ENCODE measurements at regions not wholly inside any gene's neighbourhood (a gene's known extent, or its start where the extent isn't known, plus 50 kb on each side); places are given as distances from the start of the nearest gene placed in this dataset.

DNA sequence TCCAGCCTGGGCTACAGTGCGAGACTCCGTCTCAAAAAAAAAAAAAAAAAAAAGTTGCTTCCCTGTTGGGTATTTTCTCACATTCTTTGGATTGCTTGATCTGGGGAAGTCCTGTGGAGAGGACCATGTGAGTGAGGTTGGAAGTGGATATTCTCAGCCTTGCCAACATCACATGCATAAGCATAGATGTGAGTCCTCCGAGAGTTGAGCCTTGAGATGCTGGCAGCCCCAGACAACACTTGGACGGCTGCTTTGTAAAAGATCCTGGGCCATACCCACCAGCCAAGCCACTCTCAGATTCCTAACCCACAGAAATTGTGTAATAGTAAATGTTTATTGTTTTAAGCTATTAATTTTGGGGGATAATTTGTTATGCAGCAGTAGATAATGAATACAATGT, 1570.0 kb upstream of the GOT2 start:
- TF ChIP-seq RAD21 (IDR thresholded peaks at IDR 0.05; ENCODE audit: insufficient read depth, low read depth, low read length) (no peak), POLR2AphosphoS5 (IDR thresholded peaks at IDR 0.05; ENCODE audit: low read length) (no peak), MTA2 (IDR thresholded peaks at IDR 0.05; ENCODE audit: low read depth) (no peak), HCFC1 (IDR thresholded peaks at IDR 0.05; ENCODE audit: low read length) (no peak), ZZZ3 (IDR thresholded peaks at IDR 0.05; ENCODE audit: control insufficient read depth, insufficient read length, low read depth) (no peak), SRF (IDR thresholded peaks at IDR 0.05; ENCODE audit: low read depth in 2 of 2, low read length in 2 of 2) (no peak), POLR2A (IDR thresholded peaks at IDR 0.05; ENCODE audit: low read depth, low read length) (no peak), SMC3 (IDR thresholded peaks at IDR 0.05; ENCODE audit: borderline replicate concordance, low read length) (no peak)
- TF ChIP-seq, protein P1, sequence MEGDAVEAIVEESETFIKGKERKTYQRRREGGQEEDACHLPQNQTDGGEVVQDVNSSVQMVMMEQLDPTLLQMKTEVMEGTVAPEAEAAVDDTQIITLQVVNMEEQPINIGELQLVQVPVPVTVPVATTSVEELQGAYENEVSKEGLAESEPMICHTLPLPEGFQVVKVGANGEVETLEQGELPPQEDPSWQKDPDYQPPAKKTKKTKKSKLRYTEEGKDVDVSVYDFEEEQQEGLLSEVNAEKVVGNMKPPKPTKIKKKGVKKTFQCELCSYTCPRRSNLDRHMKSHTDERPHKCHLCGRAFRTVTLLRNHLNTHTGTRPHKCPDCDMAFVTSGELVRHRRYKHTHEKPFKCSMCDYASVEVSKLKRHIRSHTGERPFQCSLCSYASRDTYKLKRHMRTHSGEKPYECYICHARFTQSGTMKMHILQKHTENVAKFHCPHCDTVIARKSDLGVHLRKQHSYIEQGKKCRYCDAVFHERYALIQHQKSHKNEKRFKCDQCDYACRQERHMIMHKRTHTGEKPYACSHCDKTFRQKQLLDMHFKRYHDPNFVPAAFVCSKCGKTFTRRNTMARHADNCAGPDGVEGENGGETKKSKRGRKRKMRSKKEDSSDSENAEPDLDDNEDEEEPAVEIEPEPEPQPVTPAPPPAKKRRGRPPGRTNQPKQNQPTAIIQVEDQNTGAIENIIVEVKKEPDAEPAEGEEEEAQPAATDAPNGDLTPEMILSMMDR (IDR thresholded peaks at IDR 0.05 in 2 of 3, conservative IDR thresholded peaks at IDR 0.05 in 1 of 3; ENCODE audit: control insufficient read depth in 2 of 3, extremely low read depth in 1 of 3, insufficient read depth in 1 of 3, low read depth in 3 of 3, low read length in 3 of 3): no peak
